ENCODE measurements at regions not wholly inside any gene's neighbourhood (a gene's known extent, or its start where the extent isn't known, plus 50 kb on each side); places are given as distances from the start of the nearest gene placed in this dataset.
"Not testable (repeated sequence)": the region's sequence is repeated elsewhere in the genome, so short reads cannot be mapped to it uniquely, and the experiment has no call there.

- no peak for DNase-seq (ENCODE audit: low read depth in 2 of 2)
Measured at GRCh38 chr6:165010556-165011535, 298.6 kb downstream of the C6orf118 start.

- DNase-seq (ENCODE audit: low read depth in 2 of 2): no peak
Measured at GRCh38 chr6:165008971-165009370, 300.4 kb downstream of the C6orf118 start.

GRCh38 chr6:165002866-165003265, 306.5 kb downstream of the C6orf118 start:
- DNase-seq (ENCODE audit: low read depth in 2 of 2): no peak

DNA sequence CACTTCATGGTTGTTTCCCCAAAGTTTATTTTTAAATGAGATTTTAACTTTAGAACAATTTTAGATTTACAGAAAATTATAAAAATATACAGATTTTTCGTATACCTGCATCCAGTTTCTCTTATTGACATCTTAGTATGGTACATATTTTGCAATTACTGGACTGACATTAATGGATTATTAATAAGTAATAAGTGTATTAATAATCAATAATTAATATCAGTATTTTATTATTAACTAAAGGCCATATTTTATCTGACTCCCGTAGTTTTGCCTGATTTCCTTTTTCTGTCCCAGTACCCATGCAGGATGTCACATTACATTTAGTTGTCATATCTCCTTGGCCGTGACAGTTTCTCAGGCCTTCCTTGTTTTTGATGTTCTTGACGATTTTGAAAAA, 307.0 kb downstream of the C6orf118 start:
- no peak for DNase-seq (ENCODE audit: low read depth in 2 of 2)

- DNase-seq (ENCODE audit: low read depth in 2 of 2): no peak
Measured at GRCh38 chr6:165001502-165002157, 307.8 kb downstream of the C6orf118 start.

GRCh38 chr6:164998297-164998696, 311.1 kb downstream of the C6orf118 start:
- no peak for DNase-seq (ENCODE audit: low read depth in 2 of 2)

DNA sequence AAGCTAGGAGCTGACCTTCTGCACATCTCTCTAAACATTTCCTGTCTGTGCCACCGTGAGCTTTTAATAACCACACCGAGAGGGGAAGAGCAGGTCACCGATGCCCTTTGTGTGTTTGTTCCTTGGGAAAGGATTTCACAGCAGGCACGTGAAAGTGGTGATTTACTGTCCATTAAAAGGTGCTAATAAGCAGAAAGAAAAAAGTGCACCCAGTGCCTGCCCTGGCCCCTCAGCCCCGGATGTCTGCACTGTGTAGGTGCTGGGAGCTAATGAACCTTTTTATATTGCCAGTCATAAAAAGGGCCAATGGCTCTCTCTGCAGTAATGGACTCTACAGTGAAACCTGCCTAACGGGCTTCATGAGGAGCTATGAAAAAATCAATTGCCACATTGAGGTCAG, 312.6 kb downstream of the C6orf118 start:
- DNase-seq (ENCODE audit: low read depth in 2 of 2): no peak

GRCh38 chr6:164991573-164991972, 317.8 kb downstream of the C6orf118 start:
- DNase-seq (ENCODE audit: low read depth in 2 of 2): no peak

DNA sequence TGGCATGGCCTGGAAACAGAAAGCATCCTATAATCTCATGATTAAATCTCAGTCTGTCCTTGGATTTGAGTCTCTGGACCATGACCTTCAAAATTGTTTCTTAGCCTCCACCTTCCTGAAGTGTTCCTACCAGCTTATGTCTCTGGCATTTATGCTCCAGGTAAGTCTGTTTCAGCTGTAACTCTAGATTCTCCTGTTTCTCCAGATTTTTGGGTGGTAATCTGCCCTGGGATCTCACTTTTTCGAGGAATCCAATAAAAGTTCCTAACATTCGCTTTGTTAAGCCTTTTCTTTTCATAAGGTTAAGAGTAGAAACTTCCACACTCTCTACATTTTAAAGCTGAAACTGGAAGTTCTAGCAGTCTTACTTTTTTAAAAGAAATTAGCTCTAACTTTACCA, 318.5 kb downstream of the C6orf118 start:
- DNase-seq (ENCODE audit: low read depth in 2 of 2): no peak

- no peak for DNase-seq (ENCODE audit: low read depth in 2 of 2)
Measured at GRCh38 chr6:164982389-164982788, 327.0 kb downstream of the C6orf118 start.

DNA sequence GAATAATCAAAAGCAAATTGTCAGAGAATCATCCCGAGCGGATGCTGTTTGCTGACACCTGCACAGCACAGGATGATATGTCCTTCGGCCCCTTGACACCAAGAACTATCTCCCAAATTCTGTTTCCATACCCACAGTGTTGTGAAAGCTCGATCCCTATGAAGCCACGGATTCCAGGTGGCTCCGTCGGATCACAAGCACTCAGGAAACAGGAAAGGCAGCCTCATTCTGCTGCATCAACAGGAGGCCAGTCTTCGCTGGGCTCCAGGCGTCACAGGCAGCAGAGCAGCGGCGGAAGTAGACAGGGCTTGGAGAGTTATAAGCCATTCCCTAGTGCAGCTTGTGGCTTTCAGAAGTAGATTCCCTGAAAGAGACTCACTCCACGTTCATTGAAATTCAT, 342.3 kb downstream of the C6orf118 start:
- DNase-seq (ENCODE audit: low read depth in 2 of 2): peak; percentile 1 to 78

- no peak for DNase-seq (ENCODE audit: low read depth in 2 of 2)
Measured at GRCh38 chr6:164962805-164963204, 346.6 kb downstream of the C6orf118 start.

GRCh38 chr6:164947164-164947563, 362.2 kb downstream of the C6orf118 start:
- no peak for DNase-seq (ENCODE audit: low read depth in 2 of 2)

DNA sequence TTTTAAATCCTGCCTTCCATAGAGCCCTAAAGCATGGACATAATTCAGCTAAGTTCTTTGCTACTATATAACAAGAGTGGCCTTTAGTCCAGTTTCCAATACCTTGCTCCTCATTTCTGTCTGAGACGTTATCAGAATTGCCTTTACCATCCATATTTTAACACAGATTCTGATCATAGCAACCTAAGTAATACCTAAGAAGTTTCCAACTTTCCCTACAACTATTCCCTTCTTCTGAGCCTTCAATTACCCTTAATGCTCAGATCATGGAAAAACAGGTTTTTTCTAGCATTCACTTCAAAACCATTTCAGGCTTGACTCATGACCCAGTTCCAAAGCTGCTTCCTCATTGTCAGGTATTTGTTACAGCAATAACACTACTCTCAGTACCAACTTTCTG, 367.1 kb downstream of the C6orf118 start:
- DNase-seq (ENCODE audit: low read depth in 2 of 2): no peak

DNA sequence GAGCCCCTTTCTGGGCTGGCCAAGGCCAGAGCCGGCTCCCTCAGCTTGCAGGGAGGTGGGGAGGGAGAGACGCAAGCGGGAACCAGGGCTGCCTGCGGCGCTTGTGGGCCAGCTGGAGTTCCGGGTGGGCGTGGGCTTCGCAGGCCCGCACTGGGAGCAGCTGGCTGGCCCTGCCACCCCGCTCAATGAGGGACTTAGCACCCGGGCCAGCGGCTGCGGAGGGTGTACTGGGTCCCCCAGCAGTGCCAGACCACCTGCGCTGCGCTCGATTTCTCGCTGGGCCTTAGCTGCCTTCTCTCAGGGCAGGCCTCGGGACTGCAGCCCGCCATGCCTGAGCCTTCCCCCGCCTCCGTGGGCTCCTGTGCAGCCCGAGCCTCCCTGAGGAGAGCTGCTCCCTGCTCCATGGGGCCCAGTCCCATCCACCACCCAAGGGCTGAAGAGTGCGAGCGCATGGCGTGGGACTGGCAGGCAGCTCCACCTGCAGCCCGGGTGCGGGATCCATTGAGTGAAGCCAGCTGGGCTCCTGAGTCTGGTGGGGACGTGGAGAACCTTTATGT, 376.1 kb downstream of the C6orf118 start:
- not testable (repeated sequence) for DNase-seq (ENCODE audit: low read depth in 2 of 2)

DNA sequence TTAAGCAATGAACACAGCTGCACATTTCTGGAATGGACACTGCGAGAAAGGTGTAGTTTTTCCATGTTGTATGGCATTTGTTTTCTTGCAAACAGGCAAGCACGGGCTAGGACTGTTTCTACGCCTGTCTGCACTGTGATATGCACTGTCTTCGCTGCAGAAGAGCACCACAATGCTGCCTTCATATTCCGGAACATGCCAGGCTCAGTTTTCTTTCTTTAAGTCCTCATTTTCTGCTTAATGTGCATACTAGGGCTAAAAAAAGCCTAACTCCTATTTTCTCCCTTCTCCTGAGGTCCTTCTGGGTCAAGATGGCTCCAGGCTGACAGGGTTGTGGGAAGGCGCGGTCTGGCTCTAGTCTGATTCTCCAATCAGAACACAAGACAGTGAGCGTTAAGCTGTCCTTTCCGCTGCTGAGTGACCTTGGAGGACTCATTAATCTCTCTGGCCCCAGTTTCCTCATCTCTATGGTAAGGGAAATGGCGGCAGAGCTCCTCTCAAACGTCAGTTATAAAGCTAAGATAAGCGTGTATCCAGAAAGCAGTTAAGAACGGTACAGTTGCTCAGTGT, 379.9 kb downstream of the C6orf118 start:
- DNase-seq (ENCODE audit: low read depth in 2 of 2): no peak

DNA sequence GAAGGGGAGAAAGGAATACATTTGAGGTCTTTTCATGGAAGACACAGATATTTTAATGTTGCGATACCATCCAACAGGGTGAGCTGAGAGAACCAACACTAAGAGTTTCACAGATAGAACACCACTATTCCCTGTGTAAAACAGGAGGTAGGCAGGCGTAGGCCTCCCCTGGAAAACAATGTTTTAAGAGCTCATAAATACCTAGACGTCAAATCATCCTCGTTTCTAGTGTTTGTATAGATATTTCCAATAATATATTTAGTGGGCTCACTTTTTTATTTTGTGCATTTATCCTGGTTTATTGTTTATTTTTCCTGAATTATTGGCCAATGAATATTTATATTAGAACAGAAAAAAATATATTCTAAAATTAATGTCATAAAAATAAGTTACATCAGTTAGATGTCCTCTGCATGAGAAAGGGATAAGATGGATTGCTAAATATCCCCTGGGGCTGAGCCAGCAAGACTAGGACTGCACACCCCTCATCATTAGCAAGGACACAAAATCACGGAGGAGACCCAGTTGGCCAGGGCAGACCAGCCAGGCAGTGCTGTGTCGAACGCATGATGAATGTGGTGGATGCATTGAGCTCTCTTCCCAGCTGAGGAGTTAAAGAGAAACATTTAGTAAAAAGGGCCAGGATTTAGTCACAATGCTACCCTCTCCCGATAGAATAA, 380.5 kb downstream of the C6orf118 start:
- DNase-seq (ENCODE audit: low read depth in 2 of 2): no peak

DNA sequence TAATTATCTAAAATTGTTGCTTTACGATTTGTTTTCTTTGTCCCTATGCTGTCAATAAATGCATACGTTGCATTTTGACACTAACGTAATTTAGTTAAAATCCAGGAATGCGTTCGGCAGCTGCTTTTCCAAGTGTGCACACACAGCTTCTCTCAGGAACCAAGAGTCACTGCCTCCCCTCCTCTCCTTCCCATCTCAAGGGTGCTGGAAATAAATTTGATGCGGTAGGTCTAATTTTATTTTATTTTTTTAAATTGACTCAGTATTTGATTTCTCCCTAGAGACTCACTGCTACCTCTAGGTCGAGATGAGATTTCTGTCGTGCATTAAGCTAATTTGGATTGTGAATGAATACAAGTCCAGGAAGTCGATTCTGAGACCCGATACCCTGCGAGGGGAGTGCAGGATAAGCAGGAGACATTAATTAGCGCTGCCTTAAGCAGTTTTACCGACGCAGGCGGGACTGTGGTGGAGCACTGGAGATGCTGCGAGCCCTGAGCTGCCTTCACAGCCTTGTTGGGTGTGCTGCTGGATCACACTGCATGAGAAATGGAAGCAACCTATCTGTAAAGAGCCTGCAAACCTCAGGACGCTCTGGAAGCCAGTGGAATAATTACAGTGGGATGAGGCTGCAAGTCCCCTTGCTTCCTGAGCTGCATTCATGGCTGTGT, 381.2 kb downstream of the C6orf118 start:
- no peak for DNase-seq (ENCODE audit: low read depth in 2 of 2)

GRCh38 chr6:164927288-164928056, 381.9 kb downstream of the C6orf118 start:
- peak; percentile 5 to 55 for DNase-seq (ENCODE audit: low read depth in 2 of 2)

DNA sequence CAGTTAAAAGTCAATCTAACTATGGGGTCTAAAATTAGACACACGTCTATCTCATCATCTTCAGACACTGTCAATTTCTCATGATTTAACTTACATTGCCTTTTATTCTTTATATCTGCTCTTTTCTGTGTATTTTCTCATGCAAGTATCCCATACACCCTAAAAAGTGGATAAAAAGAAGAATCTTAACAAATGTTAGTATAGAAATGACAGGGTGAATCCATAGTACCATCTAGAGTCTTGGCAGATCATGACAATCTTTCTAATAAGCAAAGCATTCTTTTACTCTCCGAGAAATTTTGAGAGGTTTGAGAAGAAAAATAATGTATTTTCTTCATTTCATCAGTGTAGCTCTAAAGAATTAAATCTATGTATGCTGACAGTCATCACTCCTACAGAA, 382.7 kb downstream of the C6orf118 start:
- no peak for DNase-seq (ENCODE audit: low read depth in 2 of 2)
